GM21737 (cell line): ENCODE measurements at regions not wholly inside any gene's neighbourhood (a gene's known extent, or its start where the extent isn't known, plus 50 kb on each side); places are given as distances from the start of the nearest gene placed in this dataset.

Experiments used
- ATAC-seq: cut with Tn5 transposase; IDR thresholded peaks from one replicate; pipeline ENCODE4 v1.9.1; 2021; ENCODE audit warnings: mild to moderate bottlenecking, moderate library complexity; ENCODE audit not compliant: unreplicated experiment

DNA sequence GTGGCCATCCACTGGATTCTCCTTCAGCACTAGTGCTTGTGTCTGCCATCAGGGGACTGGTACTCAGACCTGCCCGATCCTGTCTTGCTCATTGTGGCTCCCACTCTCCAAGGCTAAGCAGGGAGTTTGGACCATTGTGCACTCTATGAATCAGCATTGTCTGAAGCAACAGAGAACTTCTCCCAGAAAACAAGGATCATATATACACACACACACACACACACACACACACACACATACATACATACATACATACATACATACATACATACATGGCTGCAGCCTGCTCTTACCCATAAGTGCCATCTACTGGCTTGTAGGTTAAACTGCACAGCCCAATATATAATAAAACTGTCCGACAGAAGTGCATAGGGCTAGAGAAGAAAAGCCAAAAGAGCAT is 345.3 kb upstream of the LCORL start:
- ATAC-seq: peak; percentile 78

DNA sequence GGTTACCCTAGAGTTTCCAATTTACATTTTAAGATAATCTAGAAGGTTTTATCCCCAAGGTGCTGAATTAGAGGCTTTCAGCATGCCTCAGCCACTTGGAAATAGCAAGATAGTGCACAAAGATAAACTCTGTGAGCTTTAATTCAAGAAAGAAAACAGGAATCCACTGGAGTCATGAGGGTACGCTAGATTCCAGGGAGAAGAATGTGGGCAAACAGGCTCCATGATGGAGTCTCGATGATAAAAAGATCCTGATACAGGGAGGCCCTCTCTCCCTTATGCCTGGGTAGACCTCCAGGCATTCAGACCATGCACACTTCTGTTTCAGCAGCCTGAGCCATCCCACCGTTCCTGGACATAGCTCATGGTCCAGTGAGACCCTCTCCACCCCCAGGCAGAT is 344.6 kb upstream of the LCORL start:
- ATAC-seq: no peak

GRCh38 chr4:18343581-18343980 is 322.0 kb upstream of the LCORL start:
- no peak for ATAC-seq

DNA sequence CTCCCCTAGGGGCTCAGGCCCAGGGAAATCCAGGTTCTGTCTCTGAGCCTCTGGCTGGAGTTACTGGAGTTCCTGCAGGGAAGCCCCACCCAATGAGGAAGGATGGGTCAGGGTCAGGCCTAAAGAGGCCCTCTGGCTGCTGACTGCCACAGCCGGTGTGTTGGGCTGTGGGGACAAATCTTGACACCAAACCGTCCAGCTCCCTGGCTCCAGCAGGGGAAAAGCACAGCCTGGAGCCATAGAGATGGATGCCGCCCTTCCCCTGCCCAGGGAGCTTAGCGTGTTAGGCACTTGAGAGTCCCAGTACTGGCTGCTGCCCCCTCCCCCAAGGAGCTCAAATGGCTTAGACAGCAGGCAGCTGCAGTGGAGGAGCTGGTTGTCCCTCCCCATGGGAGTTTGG is 321.3 kb upstream of the LCORL start:
- no peak for ATAC-seq

DNA sequence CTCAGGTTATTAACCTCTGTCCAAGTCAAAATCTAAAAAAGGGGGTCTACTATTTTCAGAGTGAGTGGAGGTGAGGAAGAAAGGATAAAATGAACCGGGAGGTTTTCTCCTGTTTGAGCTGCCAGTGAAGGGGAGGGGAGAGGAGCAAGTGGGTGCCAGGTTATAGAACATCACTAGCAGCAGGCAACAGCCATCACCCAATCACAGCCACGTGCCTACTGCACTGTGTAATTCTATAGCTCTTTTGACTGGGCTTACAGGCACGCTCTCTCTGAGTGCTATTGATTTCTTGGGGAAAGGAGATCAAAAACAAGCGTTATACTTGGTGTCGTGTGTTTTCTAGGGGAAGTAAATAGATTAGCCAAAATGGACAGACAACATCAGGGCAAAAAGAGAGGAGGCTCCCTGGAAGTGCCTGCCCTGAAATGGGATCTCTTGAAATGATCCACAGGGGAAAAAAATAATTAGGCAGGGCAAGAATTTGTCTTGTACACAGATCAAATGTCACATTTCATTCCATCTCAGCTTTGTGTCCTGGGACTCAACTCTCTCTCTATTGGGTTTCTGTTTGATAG is 300.5 kb upstream of the LCORL start:
- no peak for ATAC-seq

DNA sequence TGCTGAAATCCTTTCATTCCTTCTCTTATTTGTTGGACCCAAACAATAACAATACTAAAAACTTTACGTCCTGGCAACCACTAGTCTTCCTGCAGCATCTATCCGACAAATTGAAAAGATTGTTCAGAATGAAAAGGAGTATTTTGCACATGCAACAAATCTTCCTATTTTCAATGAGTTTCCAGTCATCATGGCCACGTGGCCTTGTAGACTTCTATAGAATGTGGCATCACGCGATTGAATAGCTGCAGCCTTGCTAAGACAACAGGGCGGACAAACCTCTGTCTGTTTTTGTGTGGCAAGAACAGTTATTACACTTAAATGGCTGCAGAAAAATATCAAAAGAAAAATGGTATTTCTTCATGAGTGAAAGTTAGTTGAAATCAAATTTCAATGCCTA is 297.9 kb upstream of the LCORL start:
- ATAC-seq: no peak

DNA sequence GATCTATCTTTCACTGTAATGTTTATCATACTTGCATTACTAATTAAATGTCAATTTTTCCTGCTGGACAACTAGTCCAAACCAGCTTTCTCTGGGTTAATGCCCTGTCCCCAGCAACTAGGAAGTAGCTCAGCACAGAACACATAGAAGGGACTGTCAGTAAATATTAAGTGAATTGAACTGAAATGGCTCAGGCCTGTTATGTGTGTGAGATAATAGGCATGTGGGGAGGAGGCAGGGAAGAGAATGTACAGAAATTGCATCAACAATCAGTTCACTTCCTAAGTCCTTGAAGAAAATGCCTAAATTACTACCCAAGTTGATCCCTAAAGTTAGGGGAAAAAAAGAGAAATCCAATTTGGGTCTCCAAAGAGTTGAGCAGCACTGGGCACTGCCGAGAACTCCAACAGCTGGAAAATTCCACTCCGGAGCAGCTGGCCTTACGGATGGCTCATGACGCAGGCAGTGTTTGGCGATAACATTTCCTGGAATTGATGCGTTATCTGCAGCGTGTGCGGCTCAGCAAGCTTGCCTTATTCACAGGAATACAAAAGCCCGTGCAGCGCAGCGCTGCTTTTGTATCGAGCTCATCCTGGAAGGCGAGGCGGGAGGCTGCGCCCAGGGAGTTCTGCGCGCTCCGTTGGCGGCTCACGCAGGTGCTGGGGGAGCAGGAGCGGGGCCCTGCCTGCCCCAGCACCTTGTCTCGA is 297.3 kb upstream of the LCORL start:
- ATAC-seq: no peak

GRCh38 chr4:18314731-18315130 is 293.2 kb upstream of the LCORL start:
- no peak for ATAC-seq

DNA sequence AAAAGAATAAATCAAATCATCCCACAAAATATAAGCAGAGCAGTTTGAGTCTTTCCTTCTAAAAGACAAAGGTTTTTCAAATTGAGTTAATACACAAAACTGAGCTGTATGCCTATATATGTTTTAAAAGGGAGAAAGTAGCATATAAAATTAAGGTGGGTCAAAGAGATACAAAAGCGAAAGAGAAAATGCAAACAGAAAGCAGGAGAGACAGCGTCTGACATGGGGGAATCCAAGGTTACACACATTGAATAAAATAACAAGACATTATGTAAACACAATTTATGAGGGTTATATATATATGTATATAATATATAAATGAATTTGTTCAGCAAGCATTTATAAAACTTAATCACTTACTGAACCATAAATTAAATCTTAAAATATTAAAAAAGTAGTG is 276.1 kb upstream of the LCORL start:
- no peak for ATAC-seq

DNA sequence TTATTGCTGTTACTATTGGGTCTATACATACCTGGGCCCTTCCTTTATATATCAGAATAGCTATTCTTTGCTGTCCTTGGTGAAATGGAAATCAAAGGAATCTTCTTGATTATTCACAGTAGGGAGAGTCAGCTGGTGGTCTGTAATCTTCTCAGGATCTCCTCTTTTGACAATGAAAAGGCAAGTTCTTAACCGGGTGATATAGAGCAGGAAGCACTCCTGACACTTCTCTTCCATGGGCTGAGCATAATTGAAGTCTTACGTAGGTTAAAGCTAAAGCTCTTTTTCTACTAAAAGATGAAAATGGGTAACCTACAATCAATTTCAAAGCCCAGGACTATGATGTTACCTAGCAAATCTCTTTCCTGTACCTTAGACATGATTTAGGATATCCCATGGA is 274.9 kb upstream of the LCORL start:
- ATAC-seq: no peak

GRCh38 chr4:18294846-18295245 is 273.3 kb upstream of the LCORL start:
- no peak for ATAC-seq

DNA sequence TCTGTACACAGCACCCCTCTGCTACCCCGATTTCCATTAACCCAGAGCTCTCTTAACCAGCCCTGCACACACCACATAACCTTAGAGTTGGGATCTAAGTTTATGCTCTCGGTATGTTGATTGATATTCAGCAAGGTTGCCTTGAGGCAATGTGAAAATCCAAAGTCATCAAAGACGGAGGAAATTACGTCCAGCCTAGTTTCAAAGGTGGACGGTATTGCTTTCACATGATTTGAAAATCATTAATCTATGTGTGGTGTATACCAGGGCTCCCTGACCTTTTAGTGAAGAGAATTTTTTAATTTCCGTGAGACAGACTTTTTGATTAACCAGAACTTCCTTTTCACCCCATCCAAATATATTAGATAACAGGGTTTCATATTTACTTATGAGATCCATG is 272.5 kb upstream of the LCORL start:
- ATAC-seq: no peak

GRCh38 chr4:18292411-18292810 is 270.9 kb upstream of the LCORL start:
- no peak for ATAC-seq

- no peak for ATAC-seq
These were observed 270.4 kb upstream of the LCORL start for GRCh38 chr4:18291981-18292380.

DNA sequence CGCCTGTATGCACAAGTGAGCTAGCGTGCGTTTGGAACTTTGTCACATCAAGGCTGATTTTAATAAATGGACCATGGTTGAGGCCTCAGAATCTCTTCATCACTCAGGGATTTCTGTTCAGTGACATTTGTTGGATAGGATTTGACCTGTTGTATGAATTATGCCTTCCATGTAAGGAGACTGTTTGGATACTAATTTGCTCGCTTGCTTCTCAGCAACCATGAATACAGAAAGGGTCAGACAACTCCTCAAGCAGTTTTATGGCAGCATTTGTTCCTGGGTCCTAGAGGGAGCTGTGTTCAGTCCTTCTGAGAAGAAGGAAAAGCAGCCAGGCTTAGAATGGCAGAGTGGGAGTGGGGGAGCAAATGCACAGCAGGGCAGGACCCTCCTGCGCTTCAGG is 269.7 kb upstream of the LCORL start:
- no peak for ATAC-seq

DNA sequence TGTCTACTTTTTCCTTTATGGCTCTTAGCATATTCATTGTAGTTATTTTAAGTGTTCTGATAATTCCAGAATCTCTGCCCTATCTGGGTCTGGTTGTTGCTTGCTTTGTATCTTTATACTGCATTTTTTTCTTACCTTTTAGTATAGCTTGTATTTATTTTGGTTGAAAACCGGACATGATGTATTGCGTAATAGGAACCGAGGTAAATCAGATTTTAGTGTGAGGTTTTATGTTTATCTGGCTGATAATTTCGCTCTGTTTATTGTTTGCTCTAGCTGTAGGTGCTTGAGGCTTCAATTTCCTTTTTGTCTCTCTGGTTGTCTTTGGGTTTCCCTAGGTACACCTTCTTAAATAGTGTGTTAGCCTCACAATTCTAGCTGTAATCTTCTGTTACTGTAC is 263.8 kb upstream of the LCORL start:
- ATAC-seq: no peak

GRCh38 chr4:18278244-18278643 is 256.7 kb upstream of the LCORL start:
- no peak for ATAC-seq

GRCh38 chr4:18262832-18263231 is 241.3 kb upstream of the LCORL start:
- ATAC-seq: no peak

- no peak for ATAC-seq
These were observed 230.5 kb upstream of the LCORL start for GRCh38 chr4:18252052-18252451.

- ATAC-seq: no peak
These were observed 229.0 kb upstream of the LCORL start for GRCh38 chr4:18250564-18250963.

DNA sequence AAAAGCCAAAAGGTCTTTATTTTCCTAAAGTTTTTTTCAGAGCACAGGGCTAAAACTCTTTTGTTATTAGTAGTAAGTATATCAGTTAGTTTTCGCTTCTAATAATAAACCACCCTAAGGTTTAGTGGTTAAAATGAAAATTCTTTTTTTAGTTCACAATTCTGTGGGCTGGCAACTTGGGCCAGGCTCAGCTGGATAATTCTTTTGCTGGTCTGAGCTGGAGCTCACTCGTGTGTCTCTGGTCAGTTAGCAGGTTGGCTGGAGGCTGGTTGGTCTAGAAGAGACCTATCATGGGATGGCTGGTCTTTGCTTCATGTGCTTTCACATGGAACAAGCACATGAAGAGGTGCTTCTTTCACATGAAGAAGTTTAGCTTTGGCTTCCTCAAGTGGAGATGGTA is 227.1 kb upstream of the LCORL start:
- ATAC-seq: no peak

DNA sequence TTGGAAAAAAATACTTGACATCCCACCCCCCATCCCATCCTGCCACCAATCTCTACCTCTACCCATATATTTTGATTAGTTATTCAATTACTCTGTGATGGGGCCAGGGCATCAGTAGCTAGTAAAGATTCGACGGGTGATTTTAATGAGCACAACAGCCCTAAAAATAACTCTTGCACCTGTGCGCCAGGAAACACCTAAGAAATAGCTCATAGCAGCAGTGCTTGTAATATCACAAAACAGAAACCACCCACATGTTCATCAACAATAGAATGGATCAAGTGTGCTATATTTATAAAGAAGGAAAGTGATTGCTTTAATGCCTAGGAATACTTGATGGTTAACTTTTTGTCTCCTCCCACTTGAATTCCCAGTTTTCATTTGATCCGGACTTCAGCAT is 225.6 kb upstream of the LCORL start:
- no peak for ATAC-seq
